ENCODE measurements at regions not wholly inside any gene's neighbourhood (a gene's known extent, or its start where the extent isn't known, plus 50 kb on each side); places are given as distances from the start of the nearest gene placed in this dataset.
"Not testable (repeated sequence)": the region's sequence is repeated elsewhere in the genome, so short reads cannot be mapped to it uniquely, and the experiment has no call there.

GRCh38 chr6:144416773-144417172, 131.6 kb downstream of the UTRN start:
- in situ Hi-C loops (cut with MboI; ENCODE audit: low pct_unique_long_range_greater_than_20kb, low sequenced_read_pairs): no loop called here
- DNase-seq: no peak

GRCh38 chr6:144417681-144418080, 132.5 kb downstream of the UTRN start:
- no peak for DNase-seq

DNA sequence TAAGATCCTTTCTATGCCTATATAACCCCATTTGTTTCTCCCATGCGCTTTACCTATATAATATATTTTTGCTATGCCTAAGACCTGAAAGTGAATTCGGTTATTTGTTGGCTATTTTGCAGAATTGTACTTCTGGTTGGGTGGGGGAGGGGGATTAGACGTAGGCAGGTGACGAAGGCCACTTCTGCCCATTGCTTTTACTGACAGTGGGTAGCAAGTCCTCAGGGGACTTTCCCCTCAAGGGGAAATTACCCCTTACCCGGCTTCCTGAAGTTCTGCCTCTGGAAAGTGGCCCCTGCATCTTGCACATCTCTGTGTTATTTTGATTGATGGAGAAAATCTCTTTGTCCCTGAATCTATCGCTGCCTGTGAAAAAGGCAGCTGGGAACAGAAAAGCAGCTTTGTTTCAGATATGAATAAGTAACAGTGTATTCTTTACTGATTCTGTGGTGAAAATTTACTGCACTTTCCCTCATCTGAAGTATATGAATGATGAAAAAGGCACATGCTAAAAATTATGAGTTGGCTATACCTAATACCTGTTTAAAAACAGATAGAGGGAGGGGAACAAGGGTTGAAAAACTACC, 133.9 kb downstream of the UTRN start:
- DNase-seq: no peak
- in situ Hi-C loops (cut with MboI; ENCODE audit: low pct_unique_long_range_greater_than_20kb, low sequenced_read_pairs): no loop called here

More at GRCh38 chr6:144417681-144418080, 132.5 kb downstream of the UTRN start:
- in situ Hi-C loops (cut with MboI; ENCODE audit: low pct_unique_long_range_greater_than_20kb, low sequenced_read_pairs): no loop called here

- in situ Hi-C loops (cut with MboI; ENCODE audit: low pct_unique_long_range_greater_than_20kb, low sequenced_read_pairs): no loop called here
- no peak for DNase-seq
These were observed 138.0 kb downstream of the UTRN start for GRCh38 chr6:144423167-144423566.

DNA sequence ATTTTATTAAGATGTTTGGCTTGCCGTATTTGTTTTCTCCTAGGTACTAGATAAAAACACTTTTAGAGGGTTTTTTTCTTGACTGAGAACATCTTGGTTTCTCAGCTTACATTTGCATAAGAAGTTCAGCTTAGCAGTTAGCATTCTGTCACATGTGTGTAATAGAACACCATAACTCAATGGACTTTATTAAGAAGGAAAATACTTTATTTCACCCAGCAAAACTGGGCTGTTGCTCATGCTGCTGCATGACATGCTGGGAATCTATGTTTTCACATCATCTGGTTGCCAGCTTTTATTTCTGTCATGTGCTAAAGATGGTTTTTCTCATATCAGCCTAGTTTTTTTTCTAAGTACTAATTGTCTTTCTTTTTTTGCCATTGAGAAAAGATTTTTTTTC, 144.6 kb downstream of the UTRN start:
- in situ Hi-C loops (cut with MboI; ENCODE audit: low pct_unique_long_range_greater_than_20kb, low sequenced_read_pairs): no loop called here
- DNase-seq: no peak

- in situ Hi-C loops (cut with MboI; ENCODE audit: low pct_unique_long_range_greater_than_20kb, low sequenced_read_pairs): not testable (repeated sequence)
These were observed 148.3 kb downstream of the UTRN start for GRCh38 chr6:144433446-144433845.

GRCh38 chr6:144434308-144434990, 149.3 kb downstream of the UTRN start:
- DNase-seq: no peak
- in situ Hi-C loops (cut with MboI; ENCODE audit: low pct_unique_long_range_greater_than_20kb, low sequenced_read_pairs): no loop called here

More at GRCh38 chr6:144433446-144433845, 148.3 kb downstream of the UTRN start:
- not testable (repeated sequence) for DNase-seq

DNA sequence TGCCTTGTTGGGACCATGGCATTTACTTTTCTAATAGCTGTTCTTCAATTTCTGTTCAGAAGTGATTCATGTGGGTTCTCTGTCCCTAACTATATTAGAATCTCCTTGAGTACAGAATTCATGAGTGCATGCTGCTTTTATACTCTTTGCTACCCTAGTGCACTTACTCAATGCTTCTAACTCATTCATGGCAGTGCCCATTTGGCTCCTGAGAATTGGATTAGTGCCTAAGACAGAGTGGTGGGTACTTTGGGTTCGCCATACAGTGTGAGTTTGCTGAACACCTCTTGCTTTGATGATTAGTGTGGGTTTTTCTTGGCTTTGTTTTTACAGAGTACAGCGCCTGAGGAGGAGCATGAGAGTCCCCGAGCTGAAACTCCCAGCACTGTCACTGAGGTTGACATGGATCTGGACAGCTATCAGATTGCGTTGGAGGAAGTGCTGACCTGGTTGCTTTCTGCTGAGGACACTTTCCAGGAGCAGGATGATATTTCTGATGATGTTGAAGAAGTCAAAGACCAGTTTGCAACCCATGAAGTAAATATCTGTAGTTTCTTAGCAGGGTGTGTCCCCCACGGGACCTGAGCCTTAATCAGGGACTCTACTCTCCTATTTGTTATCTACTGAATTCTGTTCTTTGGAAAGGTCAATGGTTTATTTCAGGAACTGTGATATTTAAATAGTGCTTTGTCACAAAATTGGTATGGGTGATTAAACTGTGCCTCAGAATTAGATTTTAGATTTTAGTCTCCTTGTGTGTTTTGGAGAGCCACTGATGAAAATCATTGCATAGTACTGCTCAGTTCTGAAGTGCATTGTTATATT, 150.7 kb downstream of the UTRN start:
- in situ Hi-C loops (cut with MboI; ENCODE audit: low pct_unique_long_range_greater_than_20kb, low sequenced_read_pairs): no loop called here
- no peak for DNase-seq

GRCh38 chr6:144437105-144437504, 152.0 kb downstream of the UTRN start:
- no peak for DNase-seq
- in situ Hi-C loops (cut with MboI; ENCODE audit: low pct_unique_long_range_greater_than_20kb, low sequenced_read_pairs): no loop called here

- in situ Hi-C loops (cut with MboI; ENCODE audit: low pct_unique_long_range_greater_than_20kb, low sequenced_read_pairs): no loop called here
- DNase-seq: no peak
These were observed 153.0 kb downstream of the UTRN start for GRCh38 chr6:144438103-144438502.

GRCh38 chr6:144439016-144439415, 153.9 kb downstream of the UTRN start:
- in situ Hi-C loops (cut with MboI; ENCODE audit: low pct_unique_long_range_greater_than_20kb, low sequenced_read_pairs): no loop called here
- DNase-seq: no peak

DNA sequence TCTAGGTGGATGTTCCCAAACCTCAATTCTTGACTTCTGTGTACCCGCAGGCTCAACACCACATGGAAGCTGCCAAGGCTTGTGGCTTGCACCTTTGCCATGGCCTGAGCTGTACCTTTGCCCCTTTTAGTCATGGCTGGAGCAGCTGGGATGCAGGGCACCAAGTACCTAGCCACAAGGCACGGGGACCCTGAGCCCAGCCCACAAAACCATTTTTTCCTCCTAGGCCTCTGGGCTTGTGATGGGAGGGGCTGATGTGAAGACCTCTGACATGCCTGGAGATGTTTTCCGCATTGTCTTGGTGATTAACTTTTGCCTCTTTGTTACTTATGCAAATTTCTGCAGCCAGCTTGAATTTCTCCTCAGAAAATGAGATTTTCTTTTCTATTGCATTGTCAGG, 156.7 kb downstream of the UTRN start:
- DNase-seq; in situ Hi-C loops (cut with MboI; ENCODE audit: low pct_unique_long_range_greater_than_20kb, low sequenced_read_pairs): not testable (repeated sequence)

GRCh38 chr6:144443157-144443556, 158.0 kb downstream of the UTRN start:
- DNase-seq: no peak
- in situ Hi-C loops (cut with MboI; ENCODE audit: low pct_unique_long_range_greater_than_20kb, low sequenced_read_pairs): no loop called here

DNA sequence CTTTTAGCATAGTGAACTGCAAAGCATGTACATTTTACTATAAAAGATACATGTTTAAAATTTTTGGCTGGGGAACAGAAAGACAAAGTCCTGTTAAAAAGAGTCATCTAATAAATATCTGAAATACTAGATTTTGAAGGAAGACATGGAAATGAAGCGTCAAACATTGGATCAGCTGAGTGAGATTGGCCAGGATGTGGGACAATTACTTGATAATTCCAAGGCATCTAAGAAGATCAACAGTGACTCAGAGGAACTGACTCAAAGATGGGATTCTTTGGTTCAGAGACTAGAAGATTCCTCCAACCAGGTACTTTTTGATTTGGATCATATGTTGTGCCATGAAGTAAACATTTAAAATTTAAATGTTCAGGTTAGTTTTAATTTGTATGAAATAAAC, 162.3 kb downstream of the UTRN start:
- in situ Hi-C loops (cut with MboI; ENCODE audit: low pct_unique_long_range_greater_than_20kb, low sequenced_read_pairs): no loop called here
- no peak for DNase-seq

DNA sequence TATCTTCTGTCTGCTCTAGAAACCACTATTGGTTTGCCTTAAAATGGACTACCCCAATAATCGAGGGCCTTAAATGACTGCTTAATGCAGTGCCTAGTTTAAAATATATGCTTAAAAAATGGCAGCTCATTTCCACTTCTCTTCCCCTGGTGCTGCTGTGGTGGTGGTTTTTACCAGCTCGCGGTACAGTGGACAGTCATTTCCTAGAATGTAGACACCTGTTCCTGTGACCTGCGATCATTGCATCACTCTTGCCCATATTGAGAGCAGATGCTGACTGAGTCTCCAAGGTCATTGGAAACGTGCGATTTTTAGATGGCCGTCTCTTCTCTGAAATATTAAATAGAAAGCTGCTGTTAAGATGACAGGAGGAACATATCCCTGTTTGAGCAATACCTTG, 164.1 kb downstream of the UTRN start:
- in situ Hi-C loops (cut with MboI; ENCODE audit: low pct_unique_long_range_greater_than_20kb, low sequenced_read_pairs): no loop called here
- DNase-seq: no peak

- in situ Hi-C loops (cut with MboI; ENCODE audit: low pct_unique_long_range_greater_than_20kb, low sequenced_read_pairs): no loop called here
These were observed 164.9 kb downstream of the UTRN start for GRCh38 chr6:144449911-144450597.

GRCh38 chr6:144460327-144461095, 175.4 kb downstream of the UTRN start:
- DNase-seq: no peak
- in situ Hi-C loops (cut with MboI; ENCODE audit: low pct_unique_long_range_greater_than_20kb, low sequenced_read_pairs): no loop called here

More at GRCh38 chr6:144449911-144450597, 164.9 kb downstream of the UTRN start:
- no peak for DNase-seq

DNA sequence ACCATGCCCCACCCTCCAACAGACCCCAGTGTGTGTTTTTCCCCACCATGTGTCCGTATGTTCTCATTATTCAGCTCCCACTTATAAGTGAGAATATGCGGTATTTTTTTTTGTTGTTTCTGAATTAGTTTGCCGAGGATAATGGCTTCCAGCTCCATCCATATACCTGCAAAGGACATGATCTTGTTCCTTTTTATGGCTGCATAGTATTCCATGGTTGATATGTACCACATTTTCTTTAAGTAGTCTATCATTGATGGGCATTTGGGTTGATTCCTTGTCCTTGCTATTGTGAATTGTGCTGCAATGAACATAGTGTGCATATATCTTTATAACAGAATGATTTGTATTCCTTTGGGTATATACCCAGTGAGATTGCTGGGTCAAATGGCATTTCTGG, 176.9 kb downstream of the UTRN start:
- in situ Hi-C loops (cut with MboI; ENCODE audit: low pct_unique_long_range_greater_than_20kb, low sequenced_read_pairs): no loop called here
- no peak for DNase-seq

DNA sequence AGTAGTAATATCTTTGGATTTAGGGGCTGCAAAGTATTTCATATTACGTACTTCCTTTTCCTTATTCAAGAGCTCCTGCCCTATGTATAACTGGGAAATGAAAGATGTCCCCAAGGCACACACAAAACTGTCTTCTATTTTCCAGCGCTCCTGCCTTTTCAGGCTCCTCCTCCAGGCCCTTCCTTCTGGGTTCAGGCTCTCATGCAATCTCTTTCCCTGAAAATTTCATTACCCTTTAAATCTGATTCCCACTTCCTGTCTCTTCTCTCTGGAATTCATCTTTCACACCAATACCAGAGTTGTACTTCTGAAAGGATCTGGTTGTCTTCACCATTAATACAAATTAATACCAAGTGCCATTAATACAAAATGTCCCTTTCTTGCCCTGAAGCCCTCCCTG, 181.6 kb downstream of the UTRN start:
- in situ Hi-C loops (cut with MboI; ENCODE audit: low pct_unique_long_range_greater_than_20kb, low sequenced_read_pairs): no loop called here
- DNase-seq: no peak
